Mucosa of stomach (tissue), 1 donor: ENCODE measurements at regions not wholly inside any gene's neighbourhood (a gene's known extent, or its start where the extent isn't known, plus 50 kb on each side); places are given as distances from the start of the nearest gene placed in this dataset.

ENCODE experiments used
- H3K27me3 ChIP-seq: one replicate; pipeline ENCODE4 v1.7.0; 2013; ENCODE audit warnings: mild to moderate bottlenecking, low read length; ENCODE audit not compliant: control insufficient read depth, insufficient read depth
- H3K36me3 ChIP-seq: one replicate; pipeline ENCODE4 v1.7.0; 2013; ENCODE audit warnings: low read length; ENCODE audit not compliant: control insufficient read depth, insufficient read depth
- H3K4me1 ChIP-seq: one replicate; pipeline ENCODE4 v1.7.0; 2013; ENCODE audit warnings: mild to moderate bottlenecking, low read length; ENCODE audit not compliant: control insufficient read depth, insufficient read depth
- H3K4me3 ChIP-seq: one replicate; pipeline ENCODE4 v1.7.0; 2013; ENCODE audit warnings: low read length
- H3K9ac ChIP-seq: one replicate; pipeline ENCODE4 v1.7.0; 2013; ENCODE audit warnings: mild to moderate bottlenecking, low read length, moderate library complexity
- H3K9me3 ChIP-seq: one replicate; pipeline ENCODE4 v1.7.0; 2013; ENCODE audit warnings: mild to moderate bottlenecking, low read length, moderate library complexity; ENCODE audit not compliant: control insufficient read depth
- donor health status: Pancreatic carcinoma.

- Histone ChIP-seq H3K4me3 (no peak overlapping the region), H3K9ac (no peak overlapping the region), H3K36me3 (no peaks in the 10 kb centered on the region), H3K4me1 (no peaks in the 10 kb centered on the region), H3K9me3 (peaks cover 5% of the 10 kb centered on the region), H3K27me3 (no peaks in the 10 kb centered on the region)
Measured at GRCh38 chr15:56788359-56788758, 55.0 kb upstream of the ZNF280D start.

- Histone ChIP-seq H3K4me1 (no peaks in the 10 kb centered on the region), H3K27me3 (no peaks in the 10 kb centered on the region), H3K9me3 (peaks cover 5% of the 10 kb centered on the region), H3K9ac (no peak overlapping the region), H3K36me3 (no peaks in the 10 kb centered on the region), H3K4me3 (no peak overlapping the region)
Measured at GRCh38 chr15:56786966-56787365, 53.7 kb upstream of the ZNF280D start.

- peaks cover 5% of the 10 kb centered on the region for H3K9me3 ChIP-seq
- H3K4me1 ChIP-seq = no peaks in the 10 kb centered on the region
Measured at GRCh38 chr15:56783857-56784661, 50.8 kb upstream of the ZNF280D start.

GRCh38 chr15:56783156-56783856 lies 50.0 kb upstream of the ZNF280D start:
- H3K9ac ChIP-seq = no peak overlapping the region

More at GRCh38 chr15:56783857-56784661, 50.8 kb upstream of the ZNF280D start:
- H3K36me3 ChIP-seq = no peaks in the 10 kb centered on the region
- no peaks in the 10 kb centered on the region for H3K27me3 ChIP-seq
- H3K9ac ChIP-seq = no peak overlapping the region
- H3K4me3 ChIP-seq = no peak overlapping the region

More at GRCh38 chr15:56783156-56783856, 50.0 kb upstream of the ZNF280D start:
- Histone ChIP-seq H3K4me3 (no peak overlapping the region), H3K4me1 (no peaks in the 10 kb centered on the region), H3K9me3 (peaks cover 5% of the 10 kb centered on the region), H3K36me3 (no peaks in the 10 kb centered on the region), H3K27me3 (no peaks in the 10 kb centered on the region)
